ENCODE measurements at regions not wholly inside any gene's neighbourhood (a gene's known extent, or its start where the extent isn't known, plus 50 kb on each side); places are given as distances from the start of the nearest gene placed in this dataset.

DNA sequence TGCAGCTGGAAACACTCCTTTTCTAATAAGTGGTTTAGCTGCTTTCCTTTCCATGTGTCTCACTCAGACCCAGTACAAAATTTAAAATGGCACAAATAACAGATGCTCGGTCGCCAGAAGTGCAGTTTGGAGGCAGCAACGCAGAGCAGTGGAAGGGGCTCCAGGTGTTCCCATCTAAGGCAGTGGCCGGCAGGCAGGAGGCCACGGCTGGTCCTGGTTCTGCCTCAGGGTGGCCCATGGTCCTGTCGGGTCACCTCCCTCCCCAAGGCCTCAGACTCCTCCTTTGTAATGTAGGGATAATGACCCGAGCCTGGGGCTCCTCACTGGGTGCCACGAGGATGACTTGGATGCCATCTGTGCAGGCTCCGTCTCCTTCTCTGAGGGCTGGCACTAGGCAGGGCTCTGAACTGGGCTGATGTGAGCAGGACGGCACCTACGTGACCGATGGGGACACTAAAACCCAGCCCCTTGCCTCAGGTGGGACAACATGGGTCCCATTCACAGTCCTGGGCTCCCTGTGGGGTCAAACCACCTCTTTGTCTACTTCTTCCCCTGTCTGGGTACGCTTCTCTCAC lies 80.9 kb upstream of the SLC66A3 start (continued):
- TF ChIP-seq, protein P1, sequence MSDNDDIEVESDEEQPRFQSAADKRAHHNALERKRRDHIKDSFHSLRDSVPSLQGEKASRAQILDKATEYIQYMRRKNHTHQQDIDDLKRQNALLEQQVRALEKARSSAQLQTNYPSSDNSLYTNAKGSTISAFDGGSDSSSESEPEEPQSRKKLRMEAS (IDR thresholded peaks at IDR 0.05), result no peak
- TF ChIP-seq SP2 (IDR thresholded peaks at IDR 0.05; ENCODE audit: low read length) (no peak), BCL11A (IDR thresholded peaks at IDR 0.05; ENCODE audit: low read depth in 2 of 2, low read length in 2 of 2) (no peak), PHF8 (conservative IDR thresholded peaks at IDR 0.05; ENCODE audit: low read depth, low read length) (no peak), NRF1 (IDR thresholded peaks at IDR 0.05; ENCODE audit: low read depth, low read length) (no peak)

Measured in H1 (cell line).